BJ (cell line): ENCODE measurements at regions not wholly inside any gene's neighbourhood (a gene's known extent, or its start where the extent isn't known, plus 50 kb on each side); places are given as distances from the start of the nearest gene placed in this dataset.

Experiments
- CTCF ChIA-PET: fragments of 350-600 bp; formaldehyde crosslinking; extraction: SDS; loops from one replicate; lab custom pipeline; 2021; ENCODE audit warnings: antibody characterized with exemption, inconsistent platforms; lab: Yijun Ruan, JAX
- POLR2A ChIA-PET: fragments of 300-600 bp; sonication (Branson Sonifier 250); formaldehyde crosslinking; extraction: SDS; loops from one replicate; lab custom pipeline; 2021; ENCODE audit warnings: antibody characterized with exemption; lab: Charles Lee
- DNase-seq: peaks from one replicate; pipeline ENCODE4 v3.0.0-alpha.2; 2011; ENCODE audit warnings: low read depth
- H3K27me3 ChIP-seq: 2 replicates; pipeline ENCODE4 v1.6.0; 2011; ENCODE audit warnings: low read length; ENCODE audit not compliant: control insufficient read depth, insufficient read depth
- H3K36me3 ChIP-seq: 2 replicates; pipeline ENCODE4 v1.5.1; 2011; ENCODE audit warnings: low read length; ENCODE audit not compliant: control insufficient read depth, insufficient read depth
- H3K4me3 ChIP-seq: 2 replicates; pipeline ENCODE4 v1.5.1; 2011; ENCODE audit warnings: low read depth, mild to moderate bottlenecking, control low read depth, low read length
- CTCF ChIP-seq: IDR thresholded peaks from 2 replicates; pipeline ENCODE4 v1.5.1; 2011; ENCODE audit warnings: low read depth, mild to moderate bottlenecking, control low read depth, inconsistent platforms, low read length, moderate library complexity; ENCODE audit not compliant: insufficient read depth

GRCh38 chr17:15177343-15177742, 87.8 kb downstream of the PMP22 start:
- Histone ChIP-seq H3K27me3 (peaks cover 3% of the 10 kb centered on the region), H3K36me3 (no peaks in the 10 kb centered on the region), H3K4me3 (no peak overlapping the region)
- POLR2A ChIA-PET, result no interaction called here
- CTCF ChIA-PET, result interaction anchor here (0.7 to 1.1 kb wide), 2 partner anchors 12 to 36 kb away, joined by 3 read pairs; no protein-coding TSS in a partner anchor
- no peak for DNase-seq
- TF ChIP-seq CTCF, result no peak

GRCh38 chr17:15175356-15175755, 89.8 kb downstream of the PMP22 start:
- ChIA-PET POLR2A (no interaction called here), CTCF (interaction anchor here (0.9 kb wide), 1 partner anchor 202 kb away, joined by 3 read pairs; no protein-coding TSS in a partner anchor)
- no peak overlapping the region for H3K4me3 ChIP-seq
- no peak for DNase-seq
- H3K27me3 ChIP-seq, result peaks cover 3% of the 10 kb centered on the region
- no peaks in the 10 kb centered on the region for H3K36me3 ChIP-seq
- no peak for TF ChIP-seq CTCF

- peak; percentile 21 for DNase-seq
- no peaks in the 10 kb centered on the region for H3K36me3 ChIP-seq
- no peak overlapping the region for H3K4me3 ChIP-seq
- TF ChIP-seq CTCF, result peak; percentile 98
- ChIA-PET CTCF (interaction anchor here (0.6 to 2.1 kb wide), 13 partner anchors 8 to 432 kb away, joined by 3 to 11 read pairs (median 4); no protein-coding TSS in a partner anchor), POLR2A (interaction anchor here (0.6 kb wide), 1 partner anchor 11 kb away, joined by 4 read pairs; no protein-coding TSS in a partner anchor)
- no peaks in the 10 kb centered on the region; the same call in 1 of the 2 replicates for H3K27me3 ChIP-seq
Measured at GRCh38 chr17:15171167-15172047, 93.7 kb downstream of the PMP22 start.

GRCh38 chr17:15169676-15170075, 95.5 kb downstream of the PMP22 start:
- POLR2A ChIA-PET, result no interaction called here
- no peaks in the 10 kb centered on the region for H3K36me3 ChIP-seq
- no peak overlapping the region for H3K4me3 ChIP-seq
- DNase-seq, result peak; percentile 20
- no peaks in the 10 kb centered on the region; the same call in 1 of the 2 replicates for H3K27me3 ChIP-seq
- CTCF ChIA-PET, result interaction anchor here (0.8 to 1.3 kb wide), 3 partner anchors 13 to 139 kb away, joined by 4 read pairs; no protein-coding TSS in a partner anchor
- TF ChIP-seq CTCF, result no peak

GRCh38 chr17:15168379-15168778, 96.7 kb downstream of the PMP22 start:
- no peak for TF ChIP-seq CTCF
- DNase-seq, result no peak
- ChIA-PET CTCF (interaction anchor here (0.7 to 0.9 kb wide), 2 partner anchors 12 to 282 kb away, joined by 3 read pairs; no protein-coding TSS in a partner anchor), POLR2A (no interaction called here)
- no peaks in the 10 kb centered on the region for H3K36me3 ChIP-seq
- H3K4me3 ChIP-seq, result no peak overlapping the region
- no peaks in the 10 kb centered on the region; the same call in 1 of the 2 replicates for H3K27me3 ChIP-seq
